Neural cell (in vitro differentiated cells): ENCODE measurements at regions not wholly inside any gene's neighbourhood (a gene's known extent, or its start where the extent isn't known, plus 50 kb on each side); places are given as distances from the start of the nearest gene placed in this dataset.

Source experiments
- H2AFZ ChIP-seq: fragments of 200-600, 300-800 bp; sonication (generic), shearing (Covaris generic); 2 replicates; pipeline ENCODE4 v1.6.0; 2014; ENCODE audit warnings: low read depth, mild to moderate bottlenecking, antibody characterized with exemption, low read length, moderate library complexity
- H3F3A ChIP-seq: fragments of 200-600 bp; shearing (Covaris generic); 2 replicates; pipeline ENCODE4 v1.6.1; 2016; ENCODE audit warnings: mild to moderate bottlenecking, moderate library complexity, mixed read lengths, antibody characterized with exemption, low read length; ENCODE audit not compliant: insufficient read depth, poor library complexity, severe bottlenecking
- H3K27ac ChIP-seq: fragments of 200-600, 300-800 bp; sonication (generic), shearing (Covaris generic); 2 replicates; pipeline ENCODE4 v1.5.1; 2014; ENCODE audit warnings: mild to moderate bottlenecking, low read length, moderate library complexity
- H3K27me3 ChIP-seq: fragments of 300-800, 200-600 bp; sonication (generic), shearing (Covaris generic); 2 replicates; pipeline ENCODE4 v1.6.0; 2014; ENCODE audit warnings: mild to moderate bottlenecking, low read depth, low read length, moderate library complexity; ENCODE audit not compliant: insufficient read depth
- H3K36me3 ChIP-seq: fragments of 300-800, 200-600 bp; sonication (generic), shearing (Covaris generic); 2 replicates; pipeline ENCODE4 v1.5.1; 2014; ENCODE audit warnings: mild to moderate bottlenecking, antibody characterized with exemption, low read length, moderate library complexity; ENCODE audit not compliant: insufficient read depth
- H3K4me2 ChIP-seq: fragments of 300-800, 200-600 bp; sonication (generic), shearing (Covaris generic); 2 replicates; pipeline ENCODE4 v1.6.0; 2014; ENCODE audit warnings: mild to moderate bottlenecking, low read length
- H3K4me3 ChIP-seq: fragments of 300-800, 200-600 bp; sonication (generic), shearing (Covaris generic); 2 replicates; pipeline ENCODE4 v1.5.1; 2014; ENCODE audit warnings: mild to moderate bottlenecking, low read length, moderate library complexity
- H3K79me2 ChIP-seq: fragments of 200-600 bp; shearing (Covaris generic); replicated peaks from 2 replicates; pipeline ENCODE4 v1.6.0; 2014; ENCODE audit warnings: mild to moderate bottlenecking, low read length, moderate library complexity; ENCODE audit not compliant: insufficient read depth
- H3K9ac ChIP-seq: fragments of 300-800, 200-600 bp; sonication (generic), shearing (Covaris generic); 2 replicates; pipeline ENCODE4 v1.6.1; 2016; ENCODE audit warnings: mild to moderate bottlenecking, low read length, mixed read lengths
- H3K9me2 ChIP-seq: fragments of 200-600 bp; shearing (Covaris generic); 2 replicates; pipeline ENCODE4 v1.6.1; 2016; ENCODE audit warnings: mild to moderate bottlenecking, low read length, mixed read lengths; ENCODE audit not compliant: insufficient read depth
- H3K9me3 ChIP-seq: fragments of 200-600, 300-800 bp; sonication (generic), shearing (Covaris generic); 2 replicates; pipeline ENCODE4 v1.6.1; 2016; ENCODE audit warnings: mild to moderate bottlenecking, mixed run types, low read length, moderate library complexity, mixed read lengths
- H4K20me1 ChIP-seq: fragments of 200-600 bp; shearing (Covaris generic); 2 replicates; pipeline ENCODE4 v1.6.1; 2016; ENCODE audit warnings: mild to moderate bottlenecking, mixed run types; ENCODE audit not compliant: insufficient read depth
- EP300 ChIP-seq: fragments of 450-650 bp; conservative IDR thresholded peaks from 2 replicates; pipeline ENCODE4 v1.6.1; 2014; ENCODE audit warnings: antibody characterized with exemption, mild to moderate bottlenecking, moderate library complexity; ENCODE audit not compliant: poor library complexity, severe bottlenecking
- EZH2 ChIP-seq: fragments of 200-600, 300-800 bp; shearing (Covaris generic), sonication (generic); IDR thresholded peaks from 2 replicates; pipeline ENCODE4 v1.6.1; 2014; ENCODE audit warnings: antibody characterized with exemption, low read length, borderline replicate concordance, mild to moderate bottlenecking; ENCODE audit not compliant: insufficient read depth, poor library complexity, severe bottlenecking
- RAD21 ChIP-seq: fragments of 450-650 bp; conservative IDR thresholded peaks from 2 replicates; pipeline ENCODE4 v1.6.1; 2014; ENCODE audit warnings: antibody characterized with exemption, mild to moderate bottlenecking, moderate library complexity
- SMC3 ChIP-seq: fragments of 450-650 bp; conservative IDR thresholded peaks from 2 replicates; pipeline ENCODE4 v1.6.1; 2014; ENCODE audit warnings: antibody characterized with exemption, mild to moderate bottlenecking, moderate library complexity; ENCODE audit not compliant: poor library complexity
- TAF1 ChIP-seq: IDR thresholded peaks from 2 replicates; pipeline ENCODE4 v1.6.1; 2012; ENCODE audit warnings: low read depth
- TF ChIP-seq, protein P1 (sequence below): fragments of 450-650 bp; IDR thresholded peaks from 2 replicates; pipeline ENCODE4 v1.5.1; 2014; ENCODE audit warnings: antibody characterized with exemption, mild to moderate bottlenecking, moderate library complexity; ENCODE audit not compliant: poor library complexity, severe bottlenecking
- TF ChIP-seq, protein P2 (sequence below): IDR thresholded peaks from 2 replicates; pipeline ENCODE4 v1.6.1; 2012; ENCODE audit warnings: borderline replicate concordance

DNA sequence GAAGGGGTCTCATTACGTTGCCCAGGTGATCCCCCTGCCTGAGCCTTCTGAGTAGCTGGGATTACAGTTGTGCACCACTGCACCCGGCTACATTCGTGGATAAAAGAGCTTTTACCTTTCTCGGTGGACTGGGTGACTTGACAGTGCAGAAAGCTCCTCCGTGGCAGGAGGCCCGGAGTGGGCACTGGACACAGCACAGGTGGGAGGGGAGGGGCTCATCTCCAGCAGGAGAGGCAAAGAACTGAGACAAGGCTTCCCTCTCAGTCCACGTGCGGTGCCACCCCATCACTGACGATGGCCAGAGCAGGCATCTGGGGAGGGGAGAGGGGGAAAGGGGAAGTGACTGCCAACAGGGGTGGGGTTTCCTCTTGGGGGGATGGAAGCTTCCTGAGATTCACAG is 118.4 kb downstream of the SHANK2 start:
- H3K4me3 ChIP-seq = no peak overlapping the region
- no peak overlapping the region for H3K9ac ChIP-seq
- no peak overlapping the region for H2AFZ ChIP-seq
- TF ChIP-seq TAF1 = no peak
- TF ChIP-seq EP300 = no peak
- TF ChIP-seq, protein P1, sequence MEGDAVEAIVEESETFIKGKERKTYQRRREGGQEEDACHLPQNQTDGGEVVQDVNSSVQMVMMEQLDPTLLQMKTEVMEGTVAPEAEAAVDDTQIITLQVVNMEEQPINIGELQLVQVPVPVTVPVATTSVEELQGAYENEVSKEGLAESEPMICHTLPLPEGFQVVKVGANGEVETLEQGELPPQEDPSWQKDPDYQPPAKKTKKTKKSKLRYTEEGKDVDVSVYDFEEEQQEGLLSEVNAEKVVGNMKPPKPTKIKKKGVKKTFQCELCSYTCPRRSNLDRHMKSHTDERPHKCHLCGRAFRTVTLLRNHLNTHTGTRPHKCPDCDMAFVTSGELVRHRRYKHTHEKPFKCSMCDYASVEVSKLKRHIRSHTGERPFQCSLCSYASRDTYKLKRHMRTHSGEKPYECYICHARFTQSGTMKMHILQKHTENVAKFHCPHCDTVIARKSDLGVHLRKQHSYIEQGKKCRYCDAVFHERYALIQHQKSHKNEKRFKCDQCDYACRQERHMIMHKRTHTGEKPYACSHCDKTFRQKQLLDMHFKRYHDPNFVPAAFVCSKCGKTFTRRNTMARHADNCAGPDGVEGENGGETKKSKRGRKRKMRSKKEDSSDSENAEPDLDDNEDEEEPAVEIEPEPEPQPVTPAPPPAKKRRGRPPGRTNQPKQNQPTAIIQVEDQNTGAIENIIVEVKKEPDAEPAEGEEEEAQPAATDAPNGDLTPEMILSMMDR = no peak
- TF ChIP-seq RAD21 = no peak
- TF ChIP-seq, protein P2, sequence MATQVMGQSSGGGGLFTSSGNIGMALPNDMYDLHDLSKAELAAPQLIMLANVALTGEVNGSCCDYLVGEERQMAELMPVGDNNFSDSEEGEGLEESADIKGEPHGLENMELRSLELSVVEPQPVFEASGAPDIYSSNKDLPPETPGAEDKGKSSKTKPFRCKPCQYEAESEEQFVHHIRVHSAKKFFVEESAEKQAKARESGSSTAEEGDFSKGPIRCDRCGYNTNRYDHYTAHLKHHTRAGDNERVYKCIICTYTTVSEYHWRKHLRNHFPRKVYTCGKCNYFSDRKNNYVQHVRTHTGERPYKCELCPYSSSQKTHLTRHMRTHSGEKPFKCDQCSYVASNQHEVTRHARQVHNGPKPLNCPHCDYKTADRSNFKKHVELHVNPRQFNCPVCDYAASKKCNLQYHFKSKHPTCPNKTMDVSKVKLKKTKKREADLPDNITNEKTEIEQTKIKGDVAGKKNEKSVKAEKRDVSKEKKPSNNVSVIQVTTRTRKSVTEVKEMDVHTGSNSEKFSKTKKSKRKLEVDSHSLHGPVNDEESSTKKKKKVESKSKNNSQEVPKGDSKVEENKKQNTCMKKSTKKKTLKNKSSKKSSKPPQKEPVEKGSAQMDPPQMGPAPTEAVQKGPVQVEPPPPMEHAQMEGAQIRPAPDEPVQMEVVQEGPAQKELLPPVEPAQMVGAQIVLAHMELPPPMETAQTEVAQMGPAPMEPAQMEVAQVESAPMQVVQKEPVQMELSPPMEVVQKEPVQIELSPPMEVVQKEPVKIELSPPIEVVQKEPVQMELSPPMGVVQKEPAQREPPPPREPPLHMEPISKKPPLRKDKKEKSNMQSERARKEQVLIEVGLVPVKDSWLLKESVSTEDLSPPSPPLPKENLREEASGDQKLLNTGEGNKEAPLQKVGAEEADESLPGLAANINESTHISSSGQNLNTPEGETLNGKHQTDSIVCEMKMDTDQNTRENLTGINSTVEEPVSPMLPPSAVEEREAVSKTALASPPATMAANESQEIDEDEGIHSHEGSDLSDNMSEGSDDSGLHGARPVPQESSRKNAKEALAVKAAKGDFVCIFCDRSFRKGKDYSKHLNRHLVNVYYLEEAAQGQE = no peak
- TF ChIP-seq EZH2 = no peak
- no peak for TF ChIP-seq SMC3
- no peaks in the 10 kb centered on the region for H4K20me1 ChIP-seq
- H3K4me2 ChIP-seq = no peak overlapping the region
- no peaks in the 10 kb centered on the region for H3F3A ChIP-seq
- no peaks in the 10 kb centered on the region for H3K9me3 ChIP-seq
- no peaks in the 10 kb centered on the region for H3K9me2 ChIP-seq
- no peaks in the 10 kb centered on the region for H3K27me3 ChIP-seq
- H3K79me2 ChIP-seq = no peaks in the 10 kb centered on the region
- no peak overlapping the region for H3K27ac ChIP-seq
- no peaks in the 10 kb centered on the region for H3K36me3 ChIP-seq

DNA sequence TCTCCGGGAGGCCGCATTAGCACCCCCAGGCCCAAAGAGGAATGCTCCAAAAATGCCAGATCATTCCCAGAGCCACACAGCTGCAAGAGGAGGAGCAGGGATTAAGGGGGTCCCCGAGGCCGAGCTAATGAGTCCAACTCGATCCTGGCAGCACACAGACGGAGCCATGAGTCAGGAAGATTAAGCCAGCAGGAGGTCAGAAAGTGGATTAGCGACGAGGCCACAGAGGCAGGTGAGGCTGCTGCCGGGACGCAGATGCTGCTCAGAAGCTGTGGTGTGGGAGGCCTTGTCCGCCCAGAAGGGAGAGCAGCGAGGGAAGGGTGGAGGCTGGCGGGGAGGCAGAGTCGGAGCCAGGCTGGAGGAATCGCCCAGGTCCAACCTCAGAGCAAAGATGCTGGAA is 120.5 kb downstream of the SHANK2 start:
- Histone ChIP-seq H3K27me3 (no peaks in the 10 kb centered on the region), H3K9me3 (no peaks in the 10 kb centered on the region), H3K79me2 (no peaks in the 10 kb centered on the region), H3K9ac (no peak overlapping the region), H3K9me2 (no peaks in the 10 kb centered on the region), H3K36me3 (no peaks in the 10 kb centered on the region), H3K4me3 (no peak overlapping the region), H3K4me2 (no peak overlapping the region), H2AFZ (no peak overlapping the region), H3K27ac (no peak overlapping the region), H3F3A (no peaks in the 10 kb centered on the region), H4K20me1 (no peaks in the 10 kb centered on the region)
- TF ChIP-seq, protein P2 = no peak
